ENCODE measurements at regions not wholly inside any gene's neighbourhood (a gene's known extent, or its start where the extent isn't known, plus 50 kb on each side); places are given as distances from the start of the nearest gene placed in this dataset.
A peak's percentile ranks its signal among the peaks of the same experiment; 100 is the strongest.

- peak overlapping the region; percentile 33 for H2BK120ac ChIP-seq (ENCODE audit: low read depth, low read length)
- no peak overlapping the region for H4K8ac ChIP-seq (ENCODE audit: low read depth, low read length)
- WGBS, 2 donors (ENCODE audit: extremely low coverage in 2 of 2, insufficient read length in 2 of 2, insufficient replicate concordance in 1 of 2) = no CpG with 5 or more reads among the region's 60 CpGs
- H2BK5ac ChIP-seq (ENCODE audit: low read length) = peak overlapping the region; percentile 84
- no peaks in the 10 kb centered on the region for H3K9me3 ChIP-seq (replicated peaks in 1 of 2; ENCODE audit: control insufficient read depth in 2 of 2, insufficient read depth in 1 of 2, low read depth in 1 of 2, low read length in 2 of 2)
- peak overlapping the region; percentile 71 for H3K9ac ChIP-seq (ENCODE audit: low read depth, low read length, poor library complexity)
- no peaks in the 10 kb centered on the region for H3K36me3 ChIP-seq (replicated peaks in 1 of 2; ENCODE audit: control insufficient read depth in 2 of 2, insufficient read depth in 2 of 2, low read length in 2 of 2)
- H3K79me1 ChIP-seq (ENCODE audit: low read depth, low read length) = no peaks in the 10 kb centered on the region
- DNase-seq (ENCODE audit: low spot score) = no peak
- no peak overlapping the region for H2BK12ac ChIP-seq (ENCODE audit: low read length)
- peak overlapping the region; percentile 66 for H2AFZ ChIP-seq (ENCODE audit: low read length)
- H3K23ac ChIP-seq (ENCODE audit: low read depth, low read length, poor library complexity) = peak overlapping the region; percentile 61
- peak overlapping the region; percentile 95 for H3K4me2 ChIP-seq (ENCODE audit: insufficient read depth, low read length, poor library complexity, severe bottlenecking)
- H3K4me1 ChIP-seq (ENCODE audit: control insufficient read depth in 2 of 2, insufficient read depth in 1 of 2, low read depth in 1 of 2, low read length in 2 of 2) = peaks cover 9 to 10% of the 10 kb centered on the region in 2 donors
- peak overlapping the region; percentile 58 for H3K14ac ChIP-seq (ENCODE audit: low read length)
- H2BK15ac ChIP-seq (ENCODE audit: low read length) = peak overlapping the region; percentile 96
- no peak overlapping the region for H4K91ac ChIP-seq (ENCODE audit: low read depth, low read length, poor library complexity)
- no peak overlapping the region for H3K27ac ChIP-seq (replicated peaks; ENCODE audit: low read length)
- H3K18ac ChIP-seq (ENCODE audit: low read length) = peak overlapping the region; percentile 94
- H2AK5ac ChIP-seq (ENCODE audit: low read depth, low read length) = peak overlapping the region; percentile 80
- peak overlapping the region in 1 of 2 donors; percentile 74 for H3K4me3 ChIP-seq (ENCODE audit: low read length in 2 of 2)
- no peak overlapping the region for H3K4ac ChIP-seq (ENCODE audit: low read length)
- peaks cover 0 to 80% (median 17%) of the 10 kb centered on the region in 3 experiments for H3K27me3 ChIP-seq (ENCODE audit: control insufficient read depth in 3 of 3, insufficient read depth in 3 of 3, low read depth in 1 of 3, low read length in 3 of 3)
Measured at GRCh38 chr11:115659061-115659963, 155.1 kb upstream of the CADM1 start.

GRCh38 chr11:115657586-115657985 lies 153.4 kb upstream of the CADM1 start:
- H3K79me1 ChIP-seq (ENCODE audit: low read depth, low read length) = no peaks in the 10 kb centered on the region
- H3K4me2 ChIP-seq (ENCODE audit: insufficient read depth, low read length, poor library complexity, severe bottlenecking) = no peak overlapping the region
- H3K4me1 ChIP-seq (ENCODE audit: control insufficient read depth in 2 of 2, insufficient read depth in 1 of 2, low read depth in 1 of 2, low read length in 2 of 2) = peaks cover 9 to 10% of the 10 kb centered on the region in 2 donors
- H2AK5ac ChIP-seq (ENCODE audit: low read depth, low read length) = no peak overlapping the region
- peaks cover 0 to 72% (median 17%) of the 10 kb centered on the region in 3 experiments for H3K27me3 ChIP-seq (ENCODE audit: control insufficient read depth in 3 of 3, insufficient read depth in 3 of 3, low read depth in 1 of 3, low read length in 3 of 3)
- no peak overlapping the region for H2BK15ac ChIP-seq (ENCODE audit: low read length)
- no peak for DNase-seq (ENCODE audit: low spot score)
- H4K8ac ChIP-seq (ENCODE audit: low read depth, low read length) = no peak overlapping the region
- no peak overlapping the region for H3K4ac ChIP-seq (ENCODE audit: low read length)
- H4K91ac ChIP-seq (ENCODE audit: low read depth, low read length, poor library complexity) = no peak overlapping the region
- no peak overlapping the region for H2BK120ac ChIP-seq (ENCODE audit: low read depth, low read length)
- H3K9me3 ChIP-seq (replicated peaks in 1 of 2; ENCODE audit: control insufficient read depth in 2 of 2, insufficient read depth in 1 of 2, low read depth in 1 of 2, low read length in 2 of 2) = no peaks in the 10 kb centered on the region
- no peak overlapping the region for H2AFZ ChIP-seq (ENCODE audit: low read length)
- H3K27ac ChIP-seq (replicated peaks; ENCODE audit: low read length) = no peak overlapping the region
- no peak overlapping the region for H2BK12ac ChIP-seq (ENCODE audit: low read length)
- no peak overlapping the region for H3K4me3 ChIP-seq (ENCODE audit: low read length in 2 of 2)
- H3K9ac ChIP-seq (ENCODE audit: low read depth, low read length, poor library complexity) = no peak overlapping the region
- H3K23ac ChIP-seq (ENCODE audit: low read depth, low read length, poor library complexity) = no peak overlapping the region
- no peak overlapping the region for H2BK5ac ChIP-seq (ENCODE audit: low read length)
- no peak overlapping the region for H3K18ac ChIP-seq (ENCODE audit: low read length)
- H3K36me3 ChIP-seq (replicated peaks in 1 of 2; ENCODE audit: control insufficient read depth in 2 of 2, insufficient read depth in 2 of 2, low read length in 2 of 2) = no peaks in the 10 kb centered on the region
- no CpG with 5 or more reads among the region's 4 CpGs for WGBS, 2 donors (ENCODE audit: extremely low coverage in 2 of 2, insufficient read length in 2 of 2, insufficient replicate concordance in 1 of 2)
- no peak overlapping the region for H3K14ac ChIP-seq (ENCODE audit: low read length)

GRCh38 chr11:115656669-115657068 lies 152.5 kb upstream of the CADM1 start:
- Histone ChIP-seq H3K27ac (replicated peaks; ENCODE audit: low read length) (no peak overlapping the region), H3K9ac (ENCODE audit: low read depth, low read length, poor library complexity) (no peak overlapping the region), H2AFZ (ENCODE audit: low read length) (no peak overlapping the region), H2AK5ac (ENCODE audit: low read depth, low read length) (no peak overlapping the region), H3K4ac (ENCODE audit: low read length) (no peak overlapping the region), H4K91ac (ENCODE audit: low read depth, low read length, poor library complexity) (no peak overlapping the region), H3K79me1 (ENCODE audit: low read depth, low read length) (no peaks in the 10 kb centered on the region), H2BK120ac (ENCODE audit: low read depth, low read length) (no peak overlapping the region), H4K8ac (ENCODE audit: low read depth, low read length) (no peak overlapping the region), H2BK5ac (ENCODE audit: low read length) (no peak overlapping the region), H3K23ac (ENCODE audit: low read depth, low read length, poor library complexity) (no peak overlapping the region), H2BK12ac (ENCODE audit: low read length) (no peak overlapping the region), H3K18ac (ENCODE audit: low read length) (peak overlapping the region; percentile 49), H3K4me2 (ENCODE audit: insufficient read depth, low read length, poor library complexity, severe bottlenecking) (no peak overlapping the region), H3K14ac (ENCODE audit: low read length) (no peak overlapping the region), H3K4me3 (ENCODE audit: low read length in 2 of 2) (no peak overlapping the region), H3K9me3 (replicated peaks in 1 of 2; ENCODE audit: control insufficient read depth in 2 of 2, insufficient read depth in 1 of 2, low read depth in 1 of 2, low read length in 2 of 2) (no peaks in the 10 kb centered on the region), H2BK15ac (ENCODE audit: low read length) (peak overlapping the region; percentile 11), H3K4me1 (ENCODE audit: control insufficient read depth in 2 of 2, insufficient read depth in 1 of 2, low read depth in 1 of 2, low read length in 2 of 2) (peaks cover 9 to 16% of the 10 kb centered on the region in 2 donors), H3K36me3 (replicated peaks in 1 of 2; ENCODE audit: control insufficient read depth in 2 of 2, insufficient read depth in 2 of 2, low read length in 2 of 2) (no peaks in the 10 kb centered on the region), H3K27me3 (ENCODE audit: control insufficient read depth in 3 of 3, insufficient read depth in 3 of 3, low read depth in 1 of 3, low read length in 3 of 3) (peaks cover 0 to 65% (median 17%) of the 10 kb centered on the region in 3 experiments)
- no peak for DNase-seq (ENCODE audit: low spot score)
- no CpG with 5 or more reads among the region's 6 CpGs for WGBS, 2 donors (ENCODE audit: extremely low coverage in 2 of 2, insufficient read length in 2 of 2, insufficient replicate concordance in 1 of 2)

- Histone ChIP-seq H2AK5ac (ENCODE audit: low read depth, low read length) (no peak overlapping the region), H3K27me3 (ENCODE audit: control insufficient read depth in 3 of 3, insufficient read depth in 3 of 3, low read depth in 1 of 3, low read length in 3 of 3) (peaks cover 0 to 61% (median 17%) of the 10 kb centered on the region in 3 experiments), H3K4me3 (ENCODE audit: low read length in 2 of 2) (no peak overlapping the region), H4K8ac (ENCODE audit: low read depth, low read length) (no peak overlapping the region), H2BK5ac (ENCODE audit: low read length) (no peak overlapping the region), H3K9me3 (replicated peaks in 1 of 2; ENCODE audit: control insufficient read depth in 2 of 2, insufficient read depth in 1 of 2, low read depth in 1 of 2, low read length in 2 of 2) (no peaks in the 10 kb centered on the region), H4K91ac (ENCODE audit: low read depth, low read length, poor library complexity) (no peak overlapping the region), H3K14ac (ENCODE audit: low read length) (no peak overlapping the region), H2BK12ac (ENCODE audit: low read length) (no peak overlapping the region), H2BK15ac (ENCODE audit: low read length) (peak overlapping the region; percentile 11), H3K4me1 (ENCODE audit: control insufficient read depth in 2 of 2, insufficient read depth in 1 of 2, low read depth in 1 of 2, low read length in 2 of 2) (peaks cover 9 to 16% of the 10 kb centered on the region in 2 donors), H3K18ac (ENCODE audit: low read length) (no peak overlapping the region), H3K4me2 (ENCODE audit: insufficient read depth, low read length, poor library complexity, severe bottlenecking) (no peak overlapping the region), H2AFZ (ENCODE audit: low read length) (no peak overlapping the region), H2BK120ac (ENCODE audit: low read depth, low read length) (no peak overlapping the region), H3K23ac (ENCODE audit: low read depth, low read length, poor library complexity) (no peak overlapping the region), H3K36me3 (replicated peaks in 1 of 2; ENCODE audit: control insufficient read depth in 2 of 2, insufficient read depth in 2 of 2, low read length in 2 of 2) (no peaks in the 10 kb centered on the region), H3K27ac (replicated peaks; ENCODE audit: low read length) (no peak overlapping the region), H3K4ac (ENCODE audit: low read length) (no peak overlapping the region), H3K9ac (ENCODE audit: low read depth, low read length, poor library complexity) (no peak overlapping the region), H3K79me1 (ENCODE audit: low read depth, low read length) (no peaks in the 10 kb centered on the region)
- DNase-seq (ENCODE audit: low spot score) = no peak
Measured at GRCh38 chr11:115656041-115656440, 151.8 kb upstream of the CADM1 start.

All from neuronal stem cell (in vitro differentiated cells).